ENCODE measurements at regions not wholly inside any gene's neighbourhood (a gene's known extent, or its start where the extent isn't known, plus 50 kb on each side); places are given as distances from the start of the nearest gene placed in this dataset.
A peak's percentile ranks its signal among the peaks of the same experiment; 100 is the strongest.

GRCh38 chr10:121159670-121160069, 308.5 kb downstream of the WDR11 start:
- Mint-ChIP-seq H3K4me1 (no peaks in the 10 kb centered on the region), H3K36me3 (ENCODE audit: low read depth) (no peaks in the 10 kb centered on the region), H3K4me3 (no peak overlapping the region), H3K27me3 (ENCODE audit: low read depth) (no peaks in the 10 kb centered on the region), H3K27ac (no peak overlapping the region), H3K9me3 (peaks cover 21% of the 10 kb centered on the region)
- TF ChIP-seq CTCF (IDR thresholded peaks at IDR 0.05; ENCODE audit: unreplicated experiment in 3 of 3): no peak

GRCh38 chr10:121165276-121165675, 314.1 kb downstream of the WDR11 start:
- TF ChIP-seq CTCF (IDR thresholded peaks at IDR 0.05; ENCODE audit: unreplicated experiment in 3 of 3): no peak
- H3K36me3 Mint-ChIP-seq (ENCODE audit: low read depth): no peaks in the 10 kb centered on the region
- H3K4me1 Mint-ChIP-seq: no peaks in the 10 kb centered on the region
- H3K4me3 Mint-ChIP-seq: no peak overlapping the region
- H3K9me3 Mint-ChIP-seq: peaks cover 16% of the 10 kb centered on the region
- peak overlapping the region in 1 of 3 experiments; percentile 56 for H3K27ac Mint-ChIP-seq
- H3K27me3 Mint-ChIP-seq (ENCODE audit: low read depth): no peaks in the 10 kb centered on the region

DNA sequence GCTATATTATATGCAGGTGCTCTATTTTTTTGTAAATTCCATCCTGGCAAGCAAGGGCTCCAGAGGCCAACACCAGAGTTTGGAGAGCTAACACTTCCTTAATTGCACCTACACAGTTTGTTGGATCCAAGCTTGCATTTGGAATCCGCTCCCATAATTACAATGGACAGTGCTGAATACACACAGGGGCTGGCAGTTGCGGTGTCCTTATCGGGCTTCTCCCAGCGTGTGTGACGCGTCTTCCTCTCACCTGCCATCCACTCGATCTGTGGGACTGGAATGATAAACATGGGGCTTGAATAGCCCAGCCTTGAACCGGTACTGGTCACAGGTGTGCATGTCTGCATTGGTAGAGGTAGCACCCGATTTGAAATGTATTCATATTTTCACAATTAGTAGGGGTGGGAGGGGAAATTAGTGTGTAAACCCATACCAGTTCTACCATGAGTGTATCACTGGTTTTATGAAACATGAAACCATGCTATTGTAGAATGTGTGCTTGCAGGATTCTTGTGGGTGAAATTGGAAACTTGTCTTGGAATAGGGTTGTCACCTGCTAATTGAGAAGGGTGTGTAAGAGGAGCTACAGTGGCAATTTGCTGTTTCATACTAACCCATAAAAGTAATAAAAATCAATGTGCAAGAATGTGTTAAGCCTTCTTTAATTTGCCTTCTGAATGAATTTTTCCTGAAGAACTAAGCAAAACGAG, 316.5 kb downstream of the WDR11 start:
- H3K27ac Mint-ChIP-seq: no peak overlapping the region
- H3K4me3 Mint-ChIP-seq: no peak overlapping the region
- H3K9me3 Mint-ChIP-seq: peaks cover 13% of the 10 kb centered on the region
- H3K36me3 Mint-ChIP-seq (ENCODE audit: low read depth): no peaks in the 10 kb centered on the region
- peaks cover 7% of the 10 kb centered on the region for H3K4me1 Mint-ChIP-seq
- peaks cover 4% of the 10 kb centered on the region for H3K27me3 Mint-ChIP-seq (ENCODE audit: low read depth)
- TF ChIP-seq CTCF (IDR thresholded peaks at IDR 0.05; ENCODE audit: unreplicated experiment in 3 of 3): no peak

DNA sequence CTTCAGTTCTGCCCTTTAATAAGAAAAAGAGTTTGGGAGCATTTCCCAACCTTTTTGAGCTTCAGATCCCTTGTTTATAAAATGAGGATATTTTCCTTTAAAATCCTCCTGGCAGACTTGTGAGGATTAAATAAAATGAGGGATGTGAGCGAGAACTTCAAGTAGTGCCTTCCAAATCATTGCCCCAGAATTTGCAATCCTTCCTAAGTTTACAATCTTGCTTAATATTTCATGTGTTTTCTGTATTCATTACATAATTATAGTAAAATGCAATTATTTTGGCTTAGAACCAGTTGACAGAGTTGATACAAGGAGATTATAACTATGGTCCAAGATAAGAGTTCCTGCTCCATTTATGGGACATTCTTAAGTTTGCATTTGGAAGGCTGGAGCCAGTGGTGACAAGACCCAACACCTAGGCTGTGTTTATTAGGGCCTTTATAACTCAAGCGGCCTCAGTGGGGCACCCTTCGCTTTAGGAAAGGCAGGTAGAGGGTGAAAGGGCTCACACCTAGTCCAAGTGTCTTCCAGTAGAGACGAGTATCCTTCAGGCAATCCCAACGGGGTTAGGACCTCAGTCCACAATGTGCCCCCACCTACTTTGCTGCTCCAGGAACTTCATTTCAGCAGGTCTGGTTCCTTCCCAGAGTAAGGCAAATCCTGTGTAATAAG, 317.5 kb downstream of the WDR11 start:
- Mint-ChIP-seq H3K27ac (no peak overlapping the region), H3K4me3 (no peak overlapping the region), H3K4me1 (peaks cover 7% of the 10 kb centered on the region), H3K9me3 (peaks cover 4% of the 10 kb centered on the region), H3K36me3 (ENCODE audit: low read depth) (no peaks in the 10 kb centered on the region), H3K27me3 (ENCODE audit: low read depth) (peaks cover 8% of the 10 kb centered on the region)
- no peak for TF ChIP-seq CTCF (IDR thresholded peaks at IDR 0.05; ENCODE audit: unreplicated experiment in 3 of 3)

DNA sequence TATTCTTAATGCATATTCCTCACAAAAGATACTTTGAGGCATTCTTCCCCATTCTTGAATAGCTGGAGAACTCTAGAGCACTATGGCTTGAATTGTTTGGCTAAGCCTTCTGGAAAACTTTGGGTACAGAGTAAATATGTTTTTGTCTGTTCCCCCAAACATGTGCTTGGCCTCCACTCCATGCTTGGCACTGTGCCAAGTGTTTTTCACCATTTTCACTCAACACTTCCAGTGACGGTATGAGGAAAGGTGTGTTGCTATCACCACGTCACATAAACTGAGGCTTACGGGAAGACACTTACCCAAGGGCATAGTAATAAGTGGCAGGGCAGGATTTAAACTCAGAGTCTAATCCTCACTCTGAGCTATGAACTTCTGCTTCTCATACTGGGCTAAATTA, 318.2 kb downstream of the WDR11 start:
- Mint-ChIP-seq H3K4me1 (peaks cover 7% of the 10 kb centered on the region), H3K4me3 (no peak overlapping the region), H3K9me3 (peaks cover 2% of the 10 kb centered on the region), H3K36me3 (ENCODE audit: low read depth) (no peaks in the 10 kb centered on the region), H3K27ac (no peak overlapping the region), H3K27me3 (ENCODE audit: low read depth) (peaks cover 8% of the 10 kb centered on the region)
- TF ChIP-seq CTCF (IDR thresholded peaks at IDR 0.05; ENCODE audit: unreplicated experiment in 3 of 3): no peak

Data from nephron (organoid).